Hepatocyte (in vitro differentiated cells): ENCODE measurements at regions not wholly inside any gene's neighbourhood (a gene's known extent, or its start where the extent isn't known, plus 50 kb on each side); places are given as distances from the start of the nearest gene placed in this dataset.

ENCODE experiments used
- CTCF ChIP-seq: fragments of 200-600 bp; sonication (generic); IDR thresholded peaks from 2 replicates; pipeline ENCODE4 v1.5.1; 2016; ENCODE audit warnings: antibody characterized with exemption, mild to moderate bottlenecking; ENCODE audit not compliant: poor library complexity
- EZH2 ChIP-seq: fragments of 200-600 bp; sonication (generic); IDR thresholded peaks from 2 replicates; pipeline ENCODE4 v1.6.1; 2016; ENCODE audit warnings: antibody characterized with exemption, mild to moderate bottlenecking, borderline replicate concordance
- EZH2phosphoT487 ChIP-seq: fragments of 200-600 bp; sonication (generic); IDR thresholded peaks from one replicate; pipeline ENCODE4 v1.6.1; 2018; ENCODE audit warnings: antibody characterized with exemption, mild to moderate bottlenecking, low read depth, moderate library complexity; ENCODE audit not compliant: unreplicated experiment, severe bottlenecking

DNA sequence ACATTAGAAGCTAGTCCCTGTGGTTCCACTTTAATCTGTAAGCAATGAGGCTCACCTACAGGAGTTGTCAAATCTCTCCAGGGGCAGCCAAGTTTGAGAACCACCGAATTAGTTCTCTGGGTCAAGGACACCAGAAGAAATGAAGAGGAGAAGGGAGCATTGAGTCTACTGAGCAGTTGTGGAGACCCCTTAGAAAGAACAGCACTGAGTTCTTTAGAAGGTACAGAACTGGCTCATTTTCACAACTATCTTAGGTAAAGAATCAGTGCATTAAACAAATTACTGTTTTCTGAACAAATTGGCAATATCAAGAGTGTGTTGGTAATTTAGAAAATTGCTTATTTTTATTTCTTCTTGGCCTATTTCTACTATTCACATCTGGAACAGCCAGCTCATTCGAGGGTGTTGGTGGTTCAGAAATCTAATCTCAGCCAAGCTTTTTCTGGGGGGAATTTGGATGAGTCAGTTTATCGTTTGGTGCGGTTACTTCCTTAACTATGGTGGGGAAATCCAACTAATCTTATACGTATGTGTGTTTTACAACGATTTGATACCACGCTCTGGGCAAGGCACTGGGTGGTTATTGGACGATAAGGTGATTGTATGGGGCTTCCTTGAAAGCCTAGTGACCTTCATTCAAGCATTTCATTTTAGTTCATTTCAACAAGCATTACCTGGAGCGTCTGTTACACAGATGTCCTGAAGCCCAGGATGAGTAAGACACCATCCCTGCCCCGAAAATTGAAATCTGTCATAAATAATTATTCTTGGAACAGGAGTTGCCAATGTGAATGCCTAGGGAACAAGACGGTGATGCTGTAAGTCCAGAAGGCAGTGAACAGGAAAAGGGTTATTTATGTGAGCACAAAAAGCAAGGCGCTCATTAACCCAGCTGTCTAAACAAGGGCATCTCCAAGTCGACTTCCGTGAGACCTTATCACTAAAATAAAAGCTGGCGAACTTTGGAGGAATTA is 52.0 kb upstream of the TMPRSS2 start:
- no peak for TF ChIP-seq CTCF
- TF ChIP-seq EZH2, result no peak
- TF ChIP-seq EZH2phosphoT487, result no peak
